DMS53 (cell line): ENCODE measurements at regions not wholly inside any gene's neighbourhood (a gene's known extent, or its start where the extent isn't known, plus 50 kb on each side); places are given as distances from the start of the nearest gene placed in this dataset.

Source experiments
- DNase-seq: peaks from one replicate; lab custom pipeline; 2025; lab: John Stamatoyannopoulos, UW

DNA sequence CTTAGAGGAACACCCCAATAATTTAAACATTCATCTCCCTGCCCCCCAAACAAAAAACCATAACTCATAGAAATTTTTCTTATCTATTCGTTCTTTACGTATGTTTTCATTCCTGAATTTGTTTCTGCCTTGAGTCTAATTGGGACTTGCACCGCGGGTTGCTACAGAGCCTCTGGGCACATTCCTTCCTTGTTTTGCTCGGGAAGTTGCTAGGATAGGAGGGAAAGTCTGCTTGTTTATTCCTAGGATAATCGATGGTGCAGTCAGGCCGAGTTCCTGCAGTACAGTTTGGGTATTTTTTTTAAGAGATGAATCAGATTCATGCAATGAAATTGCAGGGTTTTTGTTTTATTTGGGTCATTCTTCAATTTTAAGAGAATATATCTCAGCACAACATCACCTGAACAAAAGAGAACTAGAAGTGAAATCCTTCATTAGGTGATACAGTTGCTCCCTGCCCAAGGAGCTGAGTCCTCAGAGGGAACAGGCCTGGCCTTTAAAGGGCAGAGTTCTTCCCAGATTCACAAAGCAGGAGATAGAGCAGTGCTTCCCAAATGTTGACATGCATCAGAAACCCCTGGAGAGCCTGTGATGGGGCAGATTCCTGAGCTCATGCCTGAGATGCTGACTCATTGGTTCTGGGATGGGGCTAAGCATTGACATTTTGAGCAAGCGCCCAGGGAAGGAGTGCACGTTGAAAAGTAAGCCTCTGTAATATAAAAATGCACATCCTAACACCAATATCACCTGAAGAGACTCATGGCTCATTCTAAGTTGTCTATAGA is 114.9 kb upstream of the FAM9B start:
- DNase-seq = no peak

DNA sequence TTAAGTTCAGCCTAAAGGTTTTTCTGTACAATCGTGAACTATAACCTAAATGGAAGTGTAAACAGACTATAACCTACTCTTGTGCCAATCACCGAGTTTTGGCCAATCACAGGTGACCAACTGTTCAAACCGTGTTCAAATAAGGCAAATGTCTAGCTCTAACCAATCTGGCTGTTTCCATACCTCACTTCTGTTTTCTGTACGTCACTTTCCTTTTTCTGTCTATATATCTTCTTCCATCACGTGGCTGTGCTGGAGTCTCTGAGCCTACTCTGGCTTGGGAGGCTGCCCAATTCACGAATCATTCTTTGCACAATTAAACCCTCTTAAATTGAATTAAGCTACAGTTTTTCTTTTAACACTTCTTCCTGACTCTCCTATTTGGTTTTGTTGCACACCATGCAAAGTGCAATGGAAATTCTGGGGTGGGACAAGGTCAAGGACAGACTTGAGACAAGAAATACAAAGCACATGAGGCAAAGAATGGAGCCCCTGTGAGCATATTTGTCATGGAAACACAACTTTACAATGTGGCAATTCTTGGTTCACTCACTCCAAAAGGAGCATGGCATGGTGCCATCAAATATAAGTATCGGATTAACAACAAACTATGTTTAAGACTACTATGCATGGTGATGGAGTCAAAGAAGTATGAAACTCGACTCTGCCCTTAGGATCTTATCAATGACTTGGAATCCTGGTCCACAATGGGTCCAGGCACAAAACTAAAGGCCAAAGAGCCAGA is 115.7 kb upstream of the FAM9B start:
- DNase-seq = no peak

DNA sequence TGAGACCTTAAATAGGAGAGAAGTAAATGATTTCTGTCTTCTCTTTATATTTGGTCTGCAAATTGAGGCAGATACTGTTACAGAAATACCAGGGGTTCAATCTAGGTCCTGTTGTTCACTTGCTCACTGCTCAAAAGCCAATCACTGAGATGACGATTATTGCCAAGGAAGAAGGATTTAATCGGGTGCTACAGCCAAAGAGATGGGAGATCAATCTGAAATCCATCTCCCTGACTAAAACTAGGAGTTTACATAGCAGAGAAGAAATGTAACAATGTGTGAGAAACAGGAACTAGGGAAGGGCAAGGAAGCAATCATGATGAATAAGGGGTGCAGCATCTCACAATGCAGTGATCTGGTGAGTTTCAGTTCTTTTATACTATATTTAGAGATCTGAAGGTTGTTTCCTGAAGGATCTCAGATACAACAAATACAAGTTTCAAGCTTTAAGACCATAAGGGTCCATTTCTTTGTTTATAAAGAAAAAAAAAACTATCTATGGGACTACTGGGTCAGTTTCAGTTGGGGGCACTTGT is 117.9 kb upstream of the FAM9B start:
- no peak for DNase-seq

DNA sequence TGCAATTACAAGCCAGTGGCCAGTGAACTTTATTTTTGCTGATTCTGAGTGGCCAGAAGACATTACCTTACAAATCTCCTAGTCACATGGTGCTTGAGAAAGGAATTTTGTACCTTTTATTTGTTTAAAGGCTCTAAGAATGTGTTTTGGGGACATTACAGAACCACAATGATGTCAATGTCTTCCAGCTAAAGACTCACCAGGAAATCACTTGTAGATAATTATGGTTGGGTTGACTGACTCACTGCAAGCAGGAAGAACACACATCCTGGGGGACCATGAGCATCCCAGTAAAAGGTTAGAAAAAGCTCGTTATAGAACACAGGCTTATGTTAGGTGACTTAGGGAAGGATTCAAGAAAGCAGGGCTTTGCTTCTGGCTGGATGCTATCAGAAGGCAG is 119.4 kb upstream of the FAM9B start:
- peak; percentile 11 for DNase-seq

DNA sequence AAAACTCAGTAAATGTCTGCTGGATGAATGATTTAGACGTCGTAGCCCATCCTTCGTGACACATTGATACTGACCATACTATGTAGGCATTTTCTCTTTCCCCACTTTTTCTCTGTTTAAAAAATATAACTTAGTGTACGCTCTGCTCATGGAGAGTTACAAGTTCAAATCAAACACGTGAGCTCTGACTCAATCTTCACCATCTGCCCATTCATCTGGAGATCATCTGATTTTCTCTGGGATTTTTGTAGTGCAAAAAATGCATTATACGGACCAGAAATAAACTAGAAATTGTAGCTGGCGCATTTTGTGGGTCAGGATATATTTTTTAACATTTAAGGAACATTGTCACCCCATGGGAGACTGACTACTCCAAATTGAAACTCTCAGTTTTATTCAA is 124.7 kb upstream of the FAM9B start:
- no peak for DNase-seq

DNA sequence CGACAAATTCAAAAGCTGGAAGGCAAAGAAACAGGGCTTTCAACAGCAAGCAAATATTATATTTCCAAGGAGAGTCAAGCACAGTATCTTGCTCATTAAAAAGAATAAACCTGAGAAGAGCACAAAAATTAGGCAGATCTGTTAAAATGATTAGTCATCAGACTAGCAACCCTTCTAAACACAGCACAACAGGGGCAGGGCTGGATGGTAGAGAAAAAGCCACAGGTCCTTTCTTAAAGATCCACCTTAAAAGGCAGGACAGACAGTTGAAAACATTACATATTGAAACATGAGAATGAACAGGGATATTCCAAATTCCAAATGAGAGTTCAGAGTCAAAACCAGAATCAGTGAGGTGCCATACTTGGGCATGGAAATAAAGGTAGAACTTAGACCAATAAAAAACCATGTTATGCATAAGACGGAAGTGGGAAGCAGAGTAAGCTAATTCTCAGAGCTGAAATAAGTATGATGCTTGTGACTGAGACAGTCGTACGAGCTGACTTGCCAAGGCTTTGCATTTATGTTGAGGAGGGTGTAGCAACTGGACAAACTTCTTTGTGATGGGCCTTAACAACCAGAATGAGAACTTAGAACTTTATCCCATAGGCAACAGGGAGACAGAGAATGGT is 126.9 kb upstream of the FAM9B start:
- DNase-seq = no peak

DNA sequence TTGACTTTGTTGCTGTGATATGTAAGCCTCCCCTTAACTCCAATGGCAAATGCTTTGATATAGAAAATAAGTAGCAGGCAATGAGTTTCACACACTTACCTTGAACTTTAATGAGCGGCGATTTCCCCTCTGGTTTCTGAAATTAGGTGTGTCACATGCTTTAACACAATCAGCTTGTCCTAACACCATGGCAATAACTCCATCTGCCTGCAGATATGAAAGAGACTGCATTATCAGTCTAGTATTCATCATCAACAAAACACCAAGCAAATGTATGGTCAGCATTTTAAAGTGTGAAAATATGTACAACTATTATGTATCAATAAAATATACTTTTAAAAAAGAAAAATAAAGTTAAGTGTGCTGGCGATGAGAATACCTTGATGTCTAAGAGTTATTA is 128.8 kb upstream of the FAM9B start:
- DNase-seq = no peak

DNA sequence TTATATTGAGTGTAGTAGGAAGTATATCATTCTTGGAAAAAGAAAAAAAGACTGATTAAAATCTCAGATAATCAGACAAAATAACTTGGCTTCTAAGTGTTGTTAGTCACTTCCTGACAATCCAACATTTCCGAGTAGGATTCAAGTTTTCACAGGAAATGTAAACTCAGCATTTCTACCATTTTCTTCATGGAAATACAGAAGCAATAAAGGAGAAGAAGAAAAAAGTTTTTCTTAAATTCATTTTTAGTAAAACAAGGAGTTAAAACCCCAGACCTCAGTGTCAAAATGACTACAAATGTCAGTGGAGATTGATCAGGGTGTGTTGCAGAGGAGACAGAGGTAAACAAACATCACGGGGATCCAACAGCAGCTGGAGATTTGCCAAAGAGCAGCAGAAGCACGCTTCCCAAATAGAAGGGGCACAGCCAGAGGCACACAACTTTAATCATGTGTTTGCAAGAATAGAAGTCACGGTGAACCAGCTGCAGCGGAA is 129.3 kb upstream of the FAM9B start:
- peak; percentile 31 for DNase-seq

DNA sequence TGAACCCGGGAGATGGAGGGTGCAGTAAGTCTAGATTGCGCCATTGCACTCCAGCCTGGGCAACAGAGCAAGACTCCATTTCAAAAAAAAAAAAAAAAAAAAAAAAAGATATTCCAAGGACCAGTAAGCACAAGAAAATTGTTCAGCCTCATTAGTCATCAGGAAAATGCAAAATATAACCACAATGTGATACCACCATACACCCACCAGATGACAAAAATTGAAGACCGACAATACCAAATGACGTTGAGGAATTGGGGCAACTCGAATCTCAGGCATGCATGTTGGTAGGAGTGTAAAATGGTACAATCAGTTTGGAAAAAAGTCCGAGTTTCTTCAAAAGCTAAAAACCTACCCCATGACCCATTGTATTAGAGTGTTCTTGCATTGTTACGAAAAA is 130.2 kb upstream of the FAM9B start:
- no peak for DNase-seq

DNA sequence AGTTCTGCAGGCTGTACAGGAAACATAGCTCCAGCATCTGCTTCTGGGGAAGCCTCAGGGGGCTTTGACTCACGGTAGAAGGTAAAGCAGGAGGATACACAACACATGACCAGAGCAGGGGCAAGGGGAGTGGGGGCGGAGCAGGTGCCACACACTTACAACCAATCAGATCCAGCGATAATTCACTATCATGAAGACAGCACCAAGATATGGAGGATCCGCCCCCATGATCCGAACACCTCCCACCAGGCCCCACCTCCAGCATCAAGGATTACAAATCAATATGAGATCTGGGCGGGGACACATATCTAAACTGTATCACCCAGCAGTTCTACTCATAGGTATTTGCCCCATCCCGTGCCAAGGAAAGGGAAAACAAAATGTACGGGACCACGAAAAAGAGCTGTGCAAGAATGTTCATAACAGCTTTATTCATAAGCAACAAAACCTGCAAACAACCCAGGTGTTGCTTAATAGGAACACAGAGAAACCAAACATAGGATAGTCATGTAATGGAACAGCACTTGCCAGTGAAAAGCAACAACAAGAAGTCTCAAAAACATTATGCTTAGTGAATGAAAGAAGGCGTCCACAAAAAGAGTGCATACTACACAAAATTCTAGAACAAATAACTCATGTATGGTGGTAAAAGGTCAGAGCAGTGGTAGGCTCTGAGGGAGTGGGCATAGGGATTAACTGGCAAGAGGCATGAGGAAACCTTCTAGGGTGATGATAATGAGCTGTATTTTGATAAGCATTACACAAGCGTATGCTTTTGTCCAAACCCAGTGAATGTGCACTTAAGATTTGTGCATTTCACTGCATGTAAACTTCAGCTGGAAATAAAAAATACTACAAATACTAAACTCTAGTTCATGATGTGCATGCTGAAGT is 130.9 kb upstream of the FAM9B start:
- no peak for DNase-seq

DNA sequence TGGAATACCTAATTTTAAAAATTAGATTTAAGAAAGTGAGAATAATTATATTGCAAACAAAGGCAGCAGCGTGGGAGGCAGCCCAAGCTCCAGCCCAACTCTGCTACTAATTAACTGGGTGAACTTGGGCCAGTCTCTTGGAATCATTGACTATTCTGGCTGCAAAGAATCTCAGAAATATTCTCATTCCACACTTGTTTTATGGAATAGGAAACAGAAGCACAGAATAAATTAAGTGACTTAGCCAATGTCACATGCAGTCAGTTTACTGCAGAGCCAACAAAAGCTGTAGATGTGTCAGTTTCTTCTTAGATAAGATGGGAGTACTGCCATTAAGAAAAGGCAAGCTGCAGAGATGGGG is 132.6 kb upstream of the FAM9B start:
- DNase-seq = no peak

DNA sequence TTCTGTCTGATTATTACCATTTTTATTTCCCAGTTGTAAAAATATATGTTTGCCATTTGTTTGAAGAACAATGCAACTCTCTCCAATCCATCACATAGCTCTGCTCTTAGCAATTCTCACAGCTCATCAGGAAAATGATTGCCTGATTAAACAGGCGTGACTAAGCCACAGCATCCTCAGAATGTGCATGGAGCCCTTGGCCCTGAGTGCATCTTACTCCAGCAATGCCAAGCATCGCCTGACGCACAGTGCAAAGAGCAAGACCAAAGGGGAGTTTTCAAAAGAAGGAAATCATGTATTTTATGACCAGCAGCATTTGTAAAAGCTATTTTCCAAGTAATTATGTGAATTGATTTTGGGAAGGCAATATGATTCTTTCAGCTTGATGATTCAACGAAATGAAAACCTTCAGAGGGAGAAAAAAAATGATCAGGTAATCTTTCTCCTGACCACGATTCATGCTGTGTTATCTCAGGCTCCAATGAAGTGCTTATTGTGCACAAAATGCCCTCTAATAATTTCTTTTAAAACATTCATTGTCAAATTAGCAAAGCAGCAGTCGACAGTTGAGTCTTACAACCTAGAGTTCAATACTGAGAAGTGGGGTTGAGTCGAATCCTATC is 138.0 kb upstream of the FAM9B start:
- DNase-seq = no peak

DNA sequence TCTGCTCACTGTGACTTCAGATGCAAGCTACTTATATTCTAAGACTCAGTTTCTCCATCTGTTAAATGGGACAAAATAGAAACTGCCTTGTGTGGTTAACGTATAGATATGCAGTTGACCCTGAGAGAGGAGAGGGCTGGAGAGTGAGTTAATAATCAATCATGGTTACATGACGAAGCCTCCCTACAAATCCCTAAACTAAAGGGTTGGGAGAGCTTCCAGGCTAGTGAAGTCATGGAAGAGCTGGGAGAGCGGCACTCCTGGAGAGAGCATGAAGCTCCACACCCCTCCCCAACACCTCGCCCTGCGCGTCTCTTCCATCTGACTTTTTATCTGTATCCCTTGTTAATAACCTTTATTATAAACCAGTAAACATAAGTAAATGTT is 138.5 kb upstream of the FAM9B start:
- DNase-seq = no peak

DNA sequence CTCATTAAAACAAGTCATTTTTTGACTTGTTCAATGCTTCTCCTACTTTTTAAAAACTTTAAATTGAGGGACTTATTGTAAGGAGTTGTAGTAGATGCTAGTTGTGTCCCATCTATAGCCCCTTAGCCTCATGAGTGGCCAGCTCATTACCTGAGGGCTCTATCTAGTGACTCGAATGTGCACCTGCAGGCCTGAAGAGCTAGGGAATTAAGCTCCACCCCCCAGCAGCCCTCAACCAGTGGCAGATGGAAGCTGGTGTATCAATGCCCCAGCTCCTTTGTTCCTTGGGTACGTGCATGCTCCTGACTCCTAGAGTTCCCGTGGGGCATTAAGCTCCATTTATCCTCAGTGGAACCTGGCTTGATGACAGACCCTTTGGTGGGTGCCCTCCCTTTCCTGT is 146.7 kb upstream of the FAM9B start:
- peak; percentile 17 for DNase-seq

DNA sequence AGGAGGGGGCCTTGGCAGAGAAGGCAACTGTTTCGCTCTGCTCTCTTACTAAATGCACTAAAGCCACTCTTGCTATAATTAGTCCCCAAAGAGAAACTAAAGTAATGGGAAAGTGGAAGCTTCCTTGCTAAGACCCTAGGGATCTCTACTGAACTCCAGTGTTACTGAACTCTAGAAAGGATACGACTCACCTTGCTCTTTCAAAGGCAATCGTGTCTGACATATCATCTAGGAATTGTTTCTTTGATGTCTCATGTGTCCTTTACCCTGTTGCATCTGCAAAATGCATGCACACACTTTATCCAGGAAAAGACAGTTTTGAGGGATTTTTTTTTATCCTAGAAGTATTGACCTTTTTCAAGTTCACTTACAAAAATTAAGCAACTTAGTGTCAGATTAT is 148.1 kb upstream of the FAM9B start:
- DNase-seq = no peak

DNA sequence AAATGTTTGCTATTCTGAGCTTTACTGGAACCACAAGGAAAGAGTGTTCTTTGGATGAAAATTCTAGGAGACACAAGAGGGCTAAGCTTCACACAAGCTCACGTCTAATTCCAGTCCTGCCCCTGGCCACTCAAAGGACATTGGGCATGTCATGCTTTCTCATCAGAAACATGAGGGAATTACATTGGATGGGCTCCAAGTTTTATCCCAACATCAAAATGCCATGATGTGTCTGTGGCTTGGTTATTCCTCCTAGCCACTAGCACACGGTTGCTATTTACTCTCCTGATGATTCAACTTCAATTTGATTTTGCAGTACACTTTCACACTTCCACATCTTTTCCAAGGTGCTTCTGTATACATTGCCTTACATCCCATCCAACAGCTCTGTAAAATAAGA is 149.6 kb upstream of the FAM9B start:
- DNase-seq = no peak

DNA sequence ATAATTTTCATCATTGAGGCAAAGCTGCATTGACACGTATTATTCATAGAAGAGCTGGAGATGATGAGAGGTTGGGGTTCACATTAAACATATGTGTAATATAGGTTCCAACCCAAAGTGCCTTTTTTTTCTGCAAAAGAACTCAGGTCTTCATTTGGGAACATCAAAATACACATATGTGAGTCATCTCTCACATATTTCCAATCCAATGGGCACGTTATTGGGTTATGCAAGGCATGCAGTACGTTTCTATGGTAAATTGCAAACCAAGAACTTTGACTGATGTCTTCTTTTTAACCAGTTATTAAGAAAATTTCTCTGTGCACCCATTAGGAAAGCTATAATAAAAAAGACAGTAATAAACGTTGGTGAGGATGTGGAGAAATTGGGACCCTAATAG is 150.3 kb upstream of the FAM9B start:
- DNase-seq = no peak

DNA sequence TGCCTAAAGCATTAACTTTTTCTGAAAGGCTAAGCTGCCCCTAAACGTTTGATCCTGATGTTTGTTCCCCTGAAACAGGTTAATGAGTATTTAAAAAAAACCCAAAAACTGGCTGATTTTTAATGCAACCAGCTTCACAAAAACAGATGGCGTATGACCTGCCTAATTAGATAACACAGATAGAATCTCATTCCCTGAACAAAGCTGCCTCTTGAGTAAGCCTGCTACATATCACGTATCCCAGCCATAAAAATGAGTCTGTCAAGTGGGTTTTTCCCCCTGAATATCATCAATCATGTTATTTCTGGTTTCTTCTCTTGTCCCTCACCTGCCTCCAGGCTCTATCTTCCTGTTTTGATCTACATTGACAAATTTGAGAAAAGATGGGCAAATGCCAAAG is 154.2 kb upstream of the FAM9B start:
- DNase-seq = no peak

DNA sequence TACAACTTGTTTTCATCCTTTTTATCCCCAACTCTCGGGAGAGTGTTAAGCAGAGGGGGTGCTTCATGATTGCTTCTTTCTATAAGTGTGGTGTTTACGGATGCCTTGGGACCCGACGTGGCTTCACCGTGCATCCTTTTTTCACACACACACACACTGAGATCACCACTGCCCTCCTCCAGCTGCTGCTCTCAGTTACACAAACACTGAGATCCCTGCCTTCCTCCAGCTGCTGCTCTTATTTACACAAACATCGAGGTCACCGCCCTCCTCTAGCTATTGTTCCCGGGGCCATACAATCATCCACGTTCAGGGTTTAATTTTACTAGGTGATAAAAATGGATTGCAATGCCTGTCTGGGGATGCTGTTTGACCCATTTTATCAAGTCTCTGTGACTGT is 155.4 kb upstream of the FAM9B start:
- peak; percentile 66 for DNase-seq

DNA sequence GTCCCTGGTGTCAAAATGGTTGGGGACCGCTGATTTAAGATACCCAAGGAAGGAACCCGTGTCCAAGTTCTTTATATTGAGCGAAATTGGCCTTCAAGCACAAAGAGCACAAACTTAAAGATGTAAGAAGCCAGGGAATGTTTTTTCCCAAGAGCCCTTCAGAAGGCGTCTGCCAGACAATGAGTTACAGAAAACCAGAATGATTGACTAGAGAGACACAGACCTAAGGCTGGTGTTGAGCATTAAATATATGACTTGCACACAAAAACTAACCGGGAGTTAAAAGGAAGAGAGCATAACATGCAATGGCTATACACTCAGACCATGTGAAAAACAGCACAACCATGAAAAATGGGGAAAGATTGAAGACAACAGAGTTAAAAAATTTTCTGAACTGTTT is 157.5 kb upstream of the FAM9B start:
- DNase-seq = no peak

DNA sequence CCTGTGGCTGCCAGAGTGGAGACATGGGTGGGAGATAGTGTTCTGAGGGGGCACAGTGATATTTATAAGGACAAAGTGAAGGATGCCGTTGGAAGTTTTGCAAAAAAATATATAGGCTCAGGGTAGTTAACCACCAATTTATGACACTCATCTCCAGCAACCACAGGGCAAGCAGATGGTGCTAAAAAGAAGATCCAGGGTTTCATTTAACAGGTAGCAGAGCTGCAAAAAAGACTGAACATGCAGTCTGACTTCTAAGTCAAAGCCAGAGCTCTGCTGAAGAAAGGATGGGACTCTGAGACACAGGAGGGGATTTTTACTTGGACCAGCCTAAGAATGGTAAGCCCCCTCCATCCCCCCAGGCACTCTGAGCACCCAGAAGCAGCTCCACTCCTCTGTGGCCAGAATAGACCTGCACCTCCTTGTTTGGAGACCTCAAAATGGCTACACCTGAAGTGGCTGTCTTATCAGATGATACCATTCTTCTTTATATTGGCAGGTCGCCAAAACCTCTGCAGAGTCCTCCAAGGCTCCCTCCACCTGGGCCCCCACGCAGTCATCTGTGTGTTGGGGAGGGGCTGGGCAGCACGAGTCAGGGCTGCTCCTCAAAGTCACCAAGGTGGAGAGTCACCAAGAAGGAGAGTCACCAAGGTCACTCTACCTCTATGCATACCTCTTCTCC is 161.4 kb upstream of the FAM9B start:
- peak; percentile 1 for DNase-seq
